OCI-M2 (cell line): ENCODE measurements at regions not wholly inside any gene's neighbourhood (a gene's known extent, or its start where the extent isn't known, plus 50 kb on each side); places are given as distances from the start of the nearest gene placed in this dataset.
A peak's percentile ranks its signal among the peaks of the same experiment; 100 is the strongest.

Source experiments
- DNase-seq: peaks from one replicate; lab custom pipeline; 2025; ENCODE audit not compliant: unreplicated experiment; lab: John Stamatoyannopoulos, UW

GRCh38 chr15:66941791-66942190 lies 123.6 kb upstream of the SMAD3 start:
- DNase-seq: no peak

GRCh38 chr15:66942649-66943390 lies 122.6 kb upstream of the SMAD3 start:
- no peak for DNase-seq

- no peak for DNase-seq
Observed at GRCh38 chr15:66943456-66944095, 121.8 kb upstream of the SMAD3 start.

GRCh38 chr15:66944121-66944520 lies 121.3 kb upstream of the SMAD3 start:
- no peak for DNase-seq

- no peak for DNase-seq
Observed at GRCh38 chr15:66945286-66945685, 120.1 kb upstream of the SMAD3 start.

GRCh38 chr15:66945842-66946241 lies 119.6 kb upstream of the SMAD3 start:
- DNase-seq: no peak

- peak; percentile 9 for DNase-seq
Observed at GRCh38 chr15:66946578-66947164, 118.7 kb upstream of the SMAD3 start.

- DNase-seq: no peak
Observed at GRCh38 chr15:66947471-66947870, 117.9 kb upstream of the SMAD3 start.

GRCh38 chr15:66948294-66948693 lies 117.1 kb upstream of the SMAD3 start:
- DNase-seq: no peak

- no peak for DNase-seq
Observed at GRCh38 chr15:66950114-66950513, 115.3 kb upstream of the SMAD3 start.

GRCh38 chr15:66951531-66952320 lies 113.7 kb upstream of the SMAD3 start:
- no peak for DNase-seq

GRCh38 chr15:66952756-66953522 lies 112.5 kb upstream of the SMAD3 start:
- no peak for DNase-seq

GRCh38 chr15:66953523-66954229 lies 111.7 kb upstream of the SMAD3 start:
- DNase-seq: no peak

- DNase-seq: no peak
Observed at GRCh38 chr15:66954601-66955000, 110.8 kb upstream of the SMAD3 start.

- no peak for DNase-seq
Observed at GRCh38 chr15:66955001-66955516, 110.3 kb upstream of the SMAD3 start.

GRCh38 chr15:66955871-66956585 lies 109.4 kb upstream of the SMAD3 start:
- no peak for DNase-seq

GRCh38 chr15:66956672-66957430 lies 108.6 kb upstream of the SMAD3 start:
- DNase-seq: no peak

GRCh38 chr15:66957431-66957720 lies 108.0 kb upstream of the SMAD3 start:
- no peak for DNase-seq

GRCh38 chr15:66959066-66959465 lies 106.3 kb upstream of the SMAD3 start:
- no peak for DNase-seq
